ENCODE measurements at regions not wholly inside any gene's neighbourhood (a gene's known extent, or its start where the extent isn't known, plus 50 kb on each side); places are given as distances from the start of the nearest gene placed in this dataset.

DNA sequence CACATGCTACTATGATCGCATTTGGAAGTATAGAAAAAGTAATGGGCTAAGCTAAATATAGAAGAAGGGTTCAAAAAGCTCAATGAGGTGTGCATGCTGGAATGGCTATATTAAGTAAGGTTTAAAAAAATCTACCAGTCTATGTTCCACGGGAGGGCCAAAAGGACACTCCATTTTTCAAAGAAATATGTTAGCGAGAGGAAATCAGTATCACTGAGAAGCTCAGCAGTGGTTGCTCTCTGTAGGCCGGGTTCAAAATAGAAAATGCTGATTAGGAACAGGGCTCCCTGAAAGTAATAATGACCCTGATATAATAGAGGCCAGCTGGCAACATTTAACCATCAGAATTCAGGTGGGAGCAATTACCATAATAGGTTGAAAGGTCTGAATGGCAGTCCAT, 224.5 kb upstream of the SEMA3E start:
- no peak for TF ChIP-seq TCF12 (IDR thresholded peaks at IDR 0.05; ENCODE audit: low read depth)
- TF ChIP-seq, protein P1, sequence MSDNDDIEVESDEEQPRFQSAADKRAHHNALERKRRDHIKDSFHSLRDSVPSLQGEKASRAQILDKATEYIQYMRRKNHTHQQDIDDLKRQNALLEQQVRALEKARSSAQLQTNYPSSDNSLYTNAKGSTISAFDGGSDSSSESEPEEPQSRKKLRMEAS (IDR thresholded peaks at IDR 0.05) = no peak
- TF ChIP-seq TEAD4 (IDR thresholded peaks at IDR 0.05) = no peak
- no peak for TF ChIP-seq CREB1 (IDR thresholded peaks at IDR 0.05; ENCODE audit: low read depth)
- no peak for TF ChIP-seq RAD21 (IDR thresholded peaks at IDR 0.05; ENCODE audit: low read depth)
- TF ChIP-seq ZBTB7A (IDR thresholded peaks at IDR 0.05; ENCODE audit: low read depth) = no peak
- no peak for TF ChIP-seq FOXM1 (IDR thresholded peaks at IDR 0.05; ENCODE audit: borderline replicate concordance, low read depth)
- no peak for TF ChIP-seq NFIC (IDR thresholded peaks at IDR 0.05)
- TF ChIP-seq, protein P2, sequence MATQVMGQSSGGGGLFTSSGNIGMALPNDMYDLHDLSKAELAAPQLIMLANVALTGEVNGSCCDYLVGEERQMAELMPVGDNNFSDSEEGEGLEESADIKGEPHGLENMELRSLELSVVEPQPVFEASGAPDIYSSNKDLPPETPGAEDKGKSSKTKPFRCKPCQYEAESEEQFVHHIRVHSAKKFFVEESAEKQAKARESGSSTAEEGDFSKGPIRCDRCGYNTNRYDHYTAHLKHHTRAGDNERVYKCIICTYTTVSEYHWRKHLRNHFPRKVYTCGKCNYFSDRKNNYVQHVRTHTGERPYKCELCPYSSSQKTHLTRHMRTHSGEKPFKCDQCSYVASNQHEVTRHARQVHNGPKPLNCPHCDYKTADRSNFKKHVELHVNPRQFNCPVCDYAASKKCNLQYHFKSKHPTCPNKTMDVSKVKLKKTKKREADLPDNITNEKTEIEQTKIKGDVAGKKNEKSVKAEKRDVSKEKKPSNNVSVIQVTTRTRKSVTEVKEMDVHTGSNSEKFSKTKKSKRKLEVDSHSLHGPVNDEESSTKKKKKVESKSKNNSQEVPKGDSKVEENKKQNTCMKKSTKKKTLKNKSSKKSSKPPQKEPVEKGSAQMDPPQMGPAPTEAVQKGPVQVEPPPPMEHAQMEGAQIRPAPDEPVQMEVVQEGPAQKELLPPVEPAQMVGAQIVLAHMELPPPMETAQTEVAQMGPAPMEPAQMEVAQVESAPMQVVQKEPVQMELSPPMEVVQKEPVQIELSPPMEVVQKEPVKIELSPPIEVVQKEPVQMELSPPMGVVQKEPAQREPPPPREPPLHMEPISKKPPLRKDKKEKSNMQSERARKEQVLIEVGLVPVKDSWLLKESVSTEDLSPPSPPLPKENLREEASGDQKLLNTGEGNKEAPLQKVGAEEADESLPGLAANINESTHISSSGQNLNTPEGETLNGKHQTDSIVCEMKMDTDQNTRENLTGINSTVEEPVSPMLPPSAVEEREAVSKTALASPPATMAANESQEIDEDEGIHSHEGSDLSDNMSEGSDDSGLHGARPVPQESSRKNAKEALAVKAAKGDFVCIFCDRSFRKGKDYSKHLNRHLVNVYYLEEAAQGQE (IDR thresholded peaks at IDR 0.05; ENCODE audit: low read depth) = no peak
- no peak for TF ChIP-seq EP300 (IDR thresholded peaks at IDR 0.05; ENCODE audit: borderline replicate concordance)
- TF ChIP-seq EGR1 (IDR thresholded peaks at IDR 0.05) = no peak
- TF ChIP-seq, protein P3, sequence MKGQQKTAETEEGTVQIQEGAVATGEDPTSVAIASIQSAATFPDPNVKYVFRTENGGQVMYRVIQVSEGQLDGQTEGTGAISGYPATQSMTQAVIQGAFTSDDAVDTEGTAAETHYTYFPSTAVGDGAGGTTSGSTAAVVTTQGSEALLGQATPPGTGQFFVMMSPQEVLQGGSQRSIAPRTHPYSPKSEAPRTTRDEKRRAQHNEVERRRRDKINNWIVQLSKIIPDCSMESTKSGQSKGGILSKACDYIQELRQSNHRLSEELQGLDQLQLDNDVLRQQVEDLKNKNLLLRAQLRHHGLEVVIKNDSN (IDR thresholded peaks at IDR 0.05) = no peak
- no peak for TF ChIP-seq TAF1 (IDR thresholded peaks at IDR 0.05; ENCODE audit: low read depth)
- no peak for TF ChIP-seq CEBPB (IDR thresholded peaks at IDR 0.05)
- no peak for TF ChIP-seq YY1 (IDR thresholded peaks at IDR 0.05; ENCODE audit: low read depth)

DNA sequence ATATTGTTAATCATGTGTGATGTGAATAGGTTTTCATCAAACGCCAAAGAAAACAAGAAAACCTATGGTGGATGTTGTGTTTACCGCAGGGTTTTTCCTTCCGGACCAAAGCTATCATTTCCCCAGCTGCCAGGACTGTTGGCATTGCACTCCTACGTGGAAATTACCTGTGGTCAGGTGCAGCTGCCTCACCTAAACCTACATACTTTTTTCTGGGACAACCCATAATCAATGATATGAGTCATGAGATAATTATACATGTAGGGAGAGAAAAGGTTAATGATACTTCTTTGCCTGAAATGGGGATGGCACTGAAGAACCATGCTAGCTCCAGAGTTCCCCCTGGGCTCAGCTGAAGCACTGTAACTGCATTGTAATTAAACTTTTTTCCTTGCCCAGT, 223.6 kb upstream of the SEMA3E start:
- TF ChIP-seq TAF1 (IDR thresholded peaks at IDR 0.05; ENCODE audit: low read depth) = no peak
- TF ChIP-seq, protein P3 (IDR thresholded peaks at IDR 0.05) = no peak
- no peak for TF ChIP-seq EP300 (IDR thresholded peaks at IDR 0.05; ENCODE audit: borderline replicate concordance)
- no peak for TF ChIP-seq CEBPB (IDR thresholded peaks at IDR 0.05)
- no peak for TF ChIP-seq FOXM1 (IDR thresholded peaks at IDR 0.05; ENCODE audit: borderline replicate concordance, low read depth)
- no peak for TF ChIP-seq TCF12 (IDR thresholded peaks at IDR 0.05; ENCODE audit: low read depth)
- TF ChIP-seq YY1 (IDR thresholded peaks at IDR 0.05; ENCODE audit: low read depth) = no peak
- TF ChIP-seq NFIC (IDR thresholded peaks at IDR 0.05) = no peak
- no peak for TF ChIP-seq CREB1 (IDR thresholded peaks at IDR 0.05; ENCODE audit: low read depth)
- no peak for TF ChIP-seq RAD21 (IDR thresholded peaks at IDR 0.05; ENCODE audit: low read depth)
- TF ChIP-seq, protein P1 (IDR thresholded peaks at IDR 0.05) = no peak
- TF ChIP-seq EGR1 (IDR thresholded peaks at IDR 0.05) = no peak
- TF ChIP-seq, protein P2 (IDR thresholded peaks at IDR 0.05; ENCODE audit: low read depth) = no peak
- TF ChIP-seq ZBTB7A (IDR thresholded peaks at IDR 0.05; ENCODE audit: low read depth) = no peak
- TF ChIP-seq TEAD4 (IDR thresholded peaks at IDR 0.05) = no peak

DNA sequence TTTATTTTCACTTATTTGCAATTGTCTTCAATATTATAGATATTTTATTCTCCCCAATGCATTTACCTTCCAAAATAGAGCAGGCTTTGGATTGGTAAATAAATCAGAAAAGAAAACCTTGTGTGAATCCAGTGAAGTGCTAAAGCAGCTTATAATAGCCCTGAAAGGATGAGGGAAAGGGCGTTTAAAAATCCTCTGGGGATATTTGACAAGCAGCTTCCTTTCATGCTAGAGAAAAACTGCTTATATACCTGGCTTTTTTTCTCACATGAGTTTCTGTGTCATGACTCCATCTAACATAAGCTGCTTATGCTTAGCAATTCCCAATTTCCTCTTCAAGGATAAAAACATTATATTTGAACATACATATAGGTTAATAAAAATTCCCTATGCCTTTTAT, 221.6 kb upstream of the SEMA3E start:
- TF ChIP-seq, protein P1 (IDR thresholded peaks at IDR 0.05) = no peak
- TF ChIP-seq TEAD4 (IDR thresholded peaks at IDR 0.05) (no peak), NFIC (IDR thresholded peaks at IDR 0.05) (no peak), TCF12 (IDR thresholded peaks at IDR 0.05; ENCODE audit: low read depth) (no peak), EGR1 (IDR thresholded peaks at IDR 0.05) (no peak)
- TF ChIP-seq, protein P2 (IDR thresholded peaks at IDR 0.05; ENCODE audit: low read depth) = no peak

DNA sequence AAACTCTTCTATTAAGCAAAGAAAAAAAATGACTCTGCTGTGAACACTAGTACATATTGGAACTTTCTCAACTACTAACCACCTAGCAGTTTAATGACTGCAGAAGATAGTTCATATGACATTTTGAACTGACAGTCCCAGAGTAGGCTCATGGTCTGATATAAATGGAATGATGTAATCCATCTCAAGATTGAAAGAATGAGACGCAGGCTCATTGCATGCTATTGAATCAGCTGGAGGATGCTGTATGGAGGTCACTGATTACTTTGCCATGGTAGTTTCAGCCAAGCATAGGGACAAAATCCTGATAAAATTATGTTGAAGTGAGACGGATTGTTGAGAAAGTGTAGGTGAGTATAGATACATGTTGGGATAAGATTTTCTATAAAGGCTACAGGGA, 217.6 kb upstream of the SEMA3E start:
- TF ChIP-seq TAF1 (IDR thresholded peaks at IDR 0.05; ENCODE audit: low read depth) (no peak), YY1 (IDR thresholded peaks at IDR 0.05; ENCODE audit: low read depth) (no peak)

DNA sequence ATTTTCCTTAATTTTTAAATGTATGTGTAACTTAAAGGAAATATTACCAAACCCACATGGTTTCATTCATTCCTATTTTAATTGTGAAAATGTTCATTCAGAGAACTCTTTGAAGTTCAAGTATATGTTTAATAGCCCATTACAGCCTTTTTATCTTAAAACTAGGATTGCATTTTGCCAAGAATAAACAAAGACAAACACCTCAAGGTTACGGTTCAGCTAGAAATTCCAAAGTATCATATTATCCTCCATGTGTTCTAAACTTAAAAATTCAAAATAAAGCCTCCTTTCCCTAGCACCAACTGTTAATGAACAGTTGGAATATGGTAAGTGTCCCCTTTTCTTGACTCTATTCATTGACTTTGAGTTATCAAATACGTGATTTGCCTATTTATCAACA, 215.6 kb upstream of the SEMA3E start:
- TF ChIP-seq YY1 (IDR thresholded peaks at IDR 0.05; ENCODE audit: low read depth) = no peak
- TF ChIP-seq TCF12 (IDR thresholded peaks at IDR 0.05; ENCODE audit: low read depth) = no peak
- TF ChIP-seq TAF1 (IDR thresholded peaks at IDR 0.05; ENCODE audit: low read depth) = no peak
- no peak for TF ChIP-seq ZBTB7A (IDR thresholded peaks at IDR 0.05; ENCODE audit: low read depth)

All from Ishikawa (cell line).